HCT116 (cell line): ENCODE measurements at regions not wholly inside any gene's neighbourhood (a gene's known extent, or its start where the extent isn't known, plus 50 kb on each side); places are given as distances from the start of the nearest gene placed in this dataset.

Experiments
- ATAC-seq: fragments of 200-7000 bp; cut with Tn5 transposase; 2 replicates; pipeline ENCODE4 v1.9.1; 2020; ENCODE audit warnings: mild to moderate bottlenecking, moderate library complexity
- BruUV-seq: library from RNA; stranded (reverse); fragments of 400-500 nt; replicated peaks from 2 replicates; lab custom pipeline; 2021; lab: Mats Ljungman, UMichigan
- CTCF ChIA-PET: fragments of 300-600 bp; sonication (Branson Sonifier 250); formaldehyde crosslinking; loops from one replicate; lab custom pipeline; 2021; ENCODE audit warnings: antibody characterized with exemption; lab: Charles Lee
- POLR2A ChIA-PET: fragments of 300-600, 350-600 bp; sonication (Branson Sonifier 250); formaldehyde crosslinking; loops from one replicate; lab custom pipeline; 2021; ENCODE audit warnings: antibody characterized with exemption; lab: Charles Lee
- RAD21 ChIA-PET, 2 experiments: fragments of 300-600 bp; sonication (Branson Sonifier 250); formaldehyde crosslinking; loops; one replicate each; lab custom pipeline; 2023; ENCODE audit warnings: low total read pairs in 2 of 2; ENCODE audit not compliant: uncharacterized antibody in 2 of 2, unreplicated experiment in 2 of 2, low non-redundant PET in 1 of 2; lab: Charles Lee
- DNase-seq: peaks from one replicate; pipeline ENCODE4 v3.0.0-alpha.2; 2010; ENCODE audit warnings: low read depth, low spot score
- H2AFZ ChIP-seq: fragments of 200-600 bp; shearing (Covaris generic), sonication (generic); 2 replicates; pipeline ENCODE4 v1.6.1; 2017; ENCODE audit warnings: low read depth, mixed run types, mixed read lengths, antibody characterized with exemption, low read length; ENCODE audit not compliant: poor library complexity, severe bottlenecking
- H3K27ac ChIP-seq: 2 replicates; pipeline ENCODE4 v1.5.1; 2012; ENCODE audit warnings: low read depth, low read length
- H3K27me3 ChIP-seq: fragments of 200-600 bp; sonication (generic); 2 replicates; pipeline ENCODE4 v1.6.1; 2016; ENCODE audit warnings: mixed run types, low read length, mixed read lengths; ENCODE audit not compliant: insufficient read depth
- H3K36me3 ChIP-seq, 2 experiments: fragments of 200-500 bp in 1 of 2; fragments of 200-600 bp in 1 of 2; sonication (Bioruptor generic) in 1 of 2; sonication (generic) in 1 of 2; 2 replicates each; pipeline versions ENCODE4 v1.5.1 to v1.6.1; 2014 to 2016; ENCODE audit warnings: low read length in 2 of 2, inconsistent platforms in 1 of 2, mixed read lengths in 1 of 2, mixed run types in 1 of 2; ENCODE audit not compliant: insufficient read depth in 2 of 2, control insufficient read depth in 1 of 2
- H3K4me1 ChIP-seq, 2 experiments: fragments of 200-600 bp in 1 of 2; sonication (generic) in 1 of 2; 2 replicates each; pipeline versions ENCODE4 v1.5.1 to v1.6.1; 2012 to 2017; ENCODE audit warnings: low read length in 2 of 2, inconsistent platforms in 1 of 2, mild to moderate bottlenecking in 1 of 2, mixed read lengths in 1 of 2, mixed run types in 1 of 2, moderate library complexity in 1 of 2; ENCODE audit not compliant: insufficient read depth in 2 of 2, control insufficient read depth in 1 of 2
- H3K4me2 ChIP-seq: fragments of 200-600 bp; sonication (generic); 2 replicates; pipeline ENCODE4 v1.6.1; 2017; ENCODE audit warnings: mixed run types, low read length, mixed read lengths
- H3K4me3 ChIP-seq, 2 experiments: fragments of 200-600 bp in 1 of 2; sonication (generic) in 1 of 2; replicated peaks in 1 of 2; 2 replicates each; pipeline ENCODE4 v1.5.1; 2011 to 2016; ENCODE audit warnings: low read length in 2 of 2, control low read depth in 1 of 2, low read depth in 1 of 2, mild to moderate bottlenecking in 1 of 2, mixed read lengths in 1 of 2, mixed run types in 1 of 2
- H3K79me2 ChIP-seq: fragments of 200-600 bp; sonication (generic); 2 replicates; pipeline ENCODE4 v1.6.1; 2017; ENCODE audit warnings: mild to moderate bottlenecking, mixed run types, low read length, moderate library complexity, mixed read lengths; ENCODE audit not compliant: insufficient read depth
- H3K9ac ChIP-seq: fragments of 200-600 bp; sonication (generic); 2 replicates; pipeline ENCODE4 v1.6.1; 2016; ENCODE audit warnings: low read length, mixed read lengths
- H3K9me2 ChIP-seq: fragments of 200-600 bp; sonication (generic), shearing (Covaris generic); 2 replicates; pipeline ENCODE4 v1.6.1; 2017; ENCODE audit warnings: mixed run types, mild to moderate bottlenecking, moderate library complexity; ENCODE audit not compliant: insufficient read depth
- H3K9me3 ChIP-seq, 2 experiments: fragments of 200-500 bp in 1 of 2; fragments of 200-600 bp in 1 of 2; sonication (Bioruptor generic) in 1 of 2; sonication (generic) in 1 of 2; 2 replicates each; pipeline ENCODE4 v1.6.1; 2014 to 2017; ENCODE audit warnings: low read length in 2 of 2, mixed read lengths in 2 of 2, inconsistent platforms in 1 of 2, low read depth in 1 of 2, mild to moderate bottlenecking in 1 of 2, mixed run types in 1 of 2, moderate library complexity in 1 of 2; ENCODE audit not compliant: control insufficient read depth in 1 of 2, insufficient read depth in 1 of 2
- H4K20me1 ChIP-seq: fragments of 200-600 bp; sonication (generic), shearing (Covaris generic); 2 replicates; pipeline ENCODE4 v1.6.1; 2017; ENCODE audit warnings: mixed run types, mild to moderate bottlenecking, moderate library complexity; ENCODE audit not compliant: insufficient read depth
- CEBPB ChIP-seq: IDR thresholded peaks from 2 replicates; pipeline ENCODE4 v1.6.1; 2012; ENCODE audit warnings: low read depth
- EZH2 ChIP-seq: fragments of 200-600 bp; sonication (generic); IDR thresholded peaks from 2 replicates; pipeline ENCODE4 v1.6.1; 2017; ENCODE audit warnings: antibody characterized with exemption, mixed run types
- EZH2phosphoT487 ChIP-seq: fragments of 200-600 bp; IDR thresholded peaks from 2 replicates; pipeline ENCODE4 v1.6.1; 2018; ENCODE audit warnings: antibody characterized with exemption, borderline replicate concordance
- FOSL1 ChIP-seq: IDR thresholded peaks from 2 replicates; pipeline ENCODE4 v1.6.1; 2012; ENCODE audit warnings: low read depth
- POLR2AphosphoS5 ChIP-seq: IDR thresholded peaks from 2 replicates; pipeline ENCODE4 v1.6.1; 2011; ENCODE audit warnings: mild to moderate bottlenecking, low read depth, low read length, moderate library complexity
- RAD21 ChIP-seq: IDR thresholded peaks from 2 replicates; pipeline ENCODE4 v1.6.1; 2012; ENCODE audit warnings: low read depth, mild to moderate bottlenecking
- SP1 ChIP-seq: IDR thresholded peaks from 2 replicates; pipeline ENCODE4 v1.6.1; 2012; ENCODE audit warnings: low read depth
- SRF ChIP-seq: IDR thresholded peaks from 2 replicates; pipeline ENCODE4 v1.6.1; 2012; ENCODE audit warnings: low read depth
- TCF7L2 ChIP-seq: IDR thresholded peaks from 2 replicates; pipeline ENCODE4 v1.7.0; 2011; ENCODE audit warnings: borderline replicate concordance, inconsistent platforms; ENCODE audit not compliant: insufficient read depth, insufficient read length; ENCODE audit errors: extremely low read depth
- ZFX ChIP-seq: fragments of 450-650 bp; IDR thresholded peaks from 2 replicates; pipeline ENCODE4 v1.6.1; 2017
- intact Hi-C: fragments of 100-400 bp; cut with micrococcal nuclease; formaldehyde crosslinking; loops from 2 replicates; pipeline ENCODE4 v1.10.0; 2022
- TF ChIP-seq, protein P1 (sequence below), 3 experiments: fragments of 200-600 bp in 1 of 3; sonication (generic) in 1 of 3; IDR thresholded peaks in 2 of 3; conservative IDR thresholded peaks in 1 of 3; 2 replicates each; pipeline ENCODE4 v1.5.1; 2012 to 2017; ENCODE audit warnings: low read depth in 2 of 3, low read length in 2 of 3, antibody characterized with exemption in 1 of 3, borderline replicate concordance in 1 of 3, control low read depth in 1 of 3, mild to moderate bottlenecking in 1 of 3, mixed read lengths in 1 of 3, mixed run types in 1 of 3, moderate library complexity in 1 of 3; ENCODE audit not compliant: insufficient read depth in 1 of 3
- TF ChIP-seq, protein P2 (sequence below): IDR thresholded peaks from 2 replicates; pipeline ENCODE4 v1.6.1; 2011; ENCODE audit warnings: mild to moderate bottlenecking, low read length, moderate library complexity; ENCODE audit not compliant: insufficient replicate concordance; ENCODE audit errors: extremely low read depth
- TF ChIP-seq, protein P3 (sequence below): IDR thresholded peaks from 2 replicates; pipeline ENCODE4 v1.6.1; 2012
- TF ChIP-seq, protein P4 (sequence below): IDR thresholded peaks from 2 replicates; pipeline ENCODE4 v1.6.1; 2012

DNA sequence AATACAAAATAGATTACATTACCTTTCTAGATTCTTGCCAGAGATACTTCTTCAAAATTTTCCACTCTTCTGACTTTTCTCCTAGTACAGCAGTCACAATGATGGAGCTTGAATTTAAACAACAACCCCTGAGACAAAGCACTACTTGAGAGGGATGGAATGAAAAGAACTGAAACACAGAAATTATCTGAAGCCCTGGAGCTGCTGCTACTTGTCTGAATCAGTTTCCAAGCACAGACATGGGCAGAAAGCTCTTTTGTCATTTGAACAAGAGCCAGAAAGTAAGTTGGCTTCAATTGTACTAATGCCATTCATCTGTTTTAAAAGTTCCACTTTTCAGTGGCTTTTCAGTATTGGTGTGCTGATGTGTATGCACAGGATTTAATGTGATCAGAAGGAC lies 718.5 kb upstream of the ARPP21 start (continued):
- TF ChIP-seq, protein P1, sequence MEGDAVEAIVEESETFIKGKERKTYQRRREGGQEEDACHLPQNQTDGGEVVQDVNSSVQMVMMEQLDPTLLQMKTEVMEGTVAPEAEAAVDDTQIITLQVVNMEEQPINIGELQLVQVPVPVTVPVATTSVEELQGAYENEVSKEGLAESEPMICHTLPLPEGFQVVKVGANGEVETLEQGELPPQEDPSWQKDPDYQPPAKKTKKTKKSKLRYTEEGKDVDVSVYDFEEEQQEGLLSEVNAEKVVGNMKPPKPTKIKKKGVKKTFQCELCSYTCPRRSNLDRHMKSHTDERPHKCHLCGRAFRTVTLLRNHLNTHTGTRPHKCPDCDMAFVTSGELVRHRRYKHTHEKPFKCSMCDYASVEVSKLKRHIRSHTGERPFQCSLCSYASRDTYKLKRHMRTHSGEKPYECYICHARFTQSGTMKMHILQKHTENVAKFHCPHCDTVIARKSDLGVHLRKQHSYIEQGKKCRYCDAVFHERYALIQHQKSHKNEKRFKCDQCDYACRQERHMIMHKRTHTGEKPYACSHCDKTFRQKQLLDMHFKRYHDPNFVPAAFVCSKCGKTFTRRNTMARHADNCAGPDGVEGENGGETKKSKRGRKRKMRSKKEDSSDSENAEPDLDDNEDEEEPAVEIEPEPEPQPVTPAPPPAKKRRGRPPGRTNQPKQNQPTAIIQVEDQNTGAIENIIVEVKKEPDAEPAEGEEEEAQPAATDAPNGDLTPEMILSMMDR (IDR thresholded peaks at IDR 0.05 in 2 of 3, conservative IDR thresholded peaks at IDR 0.05 in 1 of 3; ENCODE audit: borderline replicate concordance in 1 of 3, insufficient read depth in 1 of 3, low read depth in 2 of 3, low read length in 2 of 3), result no peak
- TF ChIP-seq ZFX, result no peak

DNA sequence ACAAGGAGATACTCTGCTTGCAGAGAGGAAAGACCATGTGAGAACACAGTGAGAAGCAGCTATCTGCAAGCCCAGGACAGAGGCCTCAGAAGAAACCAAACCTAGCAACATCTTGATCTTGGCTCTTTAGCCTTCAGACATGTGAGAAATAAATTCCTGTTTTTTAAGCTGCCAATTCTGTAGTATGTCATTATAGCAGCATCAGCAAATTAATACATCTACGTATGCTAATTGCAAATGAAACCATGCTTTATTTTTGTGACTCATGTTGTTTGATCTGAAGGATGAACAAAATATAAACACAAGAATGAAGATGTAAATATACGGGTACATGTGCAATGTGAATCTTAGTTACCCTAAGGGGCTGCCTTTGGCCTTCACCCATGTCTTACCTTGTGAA lies 714.4 kb upstream of the ARPP21 start:
- Histone ChIP-seq H3K36me3 (no peaks in the 10 kb centered on the region; a peak in 1 of 4 replicates), H3K27me3 (no peaks in the 10 kb centered on the region), H3K9me3 (peaks cover 0 to 13% of the 10 kb centered on the region in 2 experiments; a peak in 2 of 4 replicates), H3K4me3 (no peak overlapping the region), H3K9ac (no peak overlapping the region), H3K4me2 (no peak overlapping the region), H3K27ac (no peak overlapping the region), H3K9me2 (no peaks in the 10 kb centered on the region), H4K20me1 (no peaks in the 10 kb centered on the region), H3K79me2 (no peaks in the 10 kb centered on the region), H3K4me1 (no peaks in the 10 kb centered on the region), H2AFZ (no peak overlapping the region)
- ATAC-seq (no peak), DNase-seq (no peak)
- intact Hi-C loops, result no loop called here
- ChIA-PET POLR2A (no interaction called here), RAD21 (no interaction called here), CTCF (no interaction called here)
- no TSS peak for BruUV-seq
- no peak for TF ChIP-seq ZFX
- TF ChIP-seq CEBPB, result no peak
- TF ChIP-seq SP1, result no peak
- TF ChIP-seq TCF7L2, result no peak
- TF ChIP-seq, protein P2, sequence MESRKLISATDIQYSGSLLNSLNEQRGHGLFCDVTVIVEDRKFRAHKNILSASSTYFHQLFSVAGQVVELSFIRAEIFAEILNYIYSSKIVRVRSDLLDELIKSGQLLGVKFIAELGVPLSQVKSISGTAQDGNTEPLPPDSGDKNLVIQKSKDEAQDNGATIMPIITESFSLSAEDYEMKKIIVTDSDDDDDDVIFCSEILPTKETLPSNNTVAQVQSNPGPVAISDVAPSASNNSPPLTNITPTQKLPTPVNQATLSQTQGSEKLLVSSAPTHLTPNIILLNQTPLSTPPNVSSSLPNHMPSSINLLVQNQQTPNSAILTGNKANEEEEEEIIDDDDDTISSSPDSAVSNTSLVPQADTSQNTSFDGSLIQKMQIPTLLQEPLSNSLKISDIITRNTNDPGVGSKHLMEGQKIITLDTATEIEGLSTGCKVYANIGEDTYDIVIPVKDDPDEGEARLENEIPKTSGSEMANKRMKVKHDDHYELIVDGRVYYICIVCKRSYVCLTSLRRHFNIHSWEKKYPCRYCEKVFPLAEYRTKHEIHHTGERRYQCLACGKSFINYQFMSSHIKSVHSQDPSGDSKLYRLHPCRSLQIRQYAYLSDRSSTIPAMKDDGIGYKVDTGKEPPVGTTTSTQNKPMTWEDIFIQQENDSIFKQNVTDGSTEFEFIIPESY, result no peak
- TF ChIP-seq EZH2phosphoT487, result no peak
- TF ChIP-seq RAD21, result no peak
- TF ChIP-seq, protein P3, sequence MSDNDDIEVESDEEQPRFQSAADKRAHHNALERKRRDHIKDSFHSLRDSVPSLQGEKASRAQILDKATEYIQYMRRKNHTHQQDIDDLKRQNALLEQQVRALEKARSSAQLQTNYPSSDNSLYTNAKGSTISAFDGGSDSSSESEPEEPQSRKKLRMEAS, result no peak
- TF ChIP-seq POLR2AphosphoS5, result no peak
- TF ChIP-seq SRF, result no peak
- TF ChIP-seq, protein P1 (IDR thresholded peaks at IDR 0.05 in 2 of 3, conservative IDR thresholded peaks at IDR 0.05 in 1 of 3; ENCODE audit: borderline replicate concordance in 1 of 3, insufficient read depth in 1 of 3, low read depth in 2 of 3, low read length in 2 of 3), result no peak
- TF ChIP-seq, protein P4, sequence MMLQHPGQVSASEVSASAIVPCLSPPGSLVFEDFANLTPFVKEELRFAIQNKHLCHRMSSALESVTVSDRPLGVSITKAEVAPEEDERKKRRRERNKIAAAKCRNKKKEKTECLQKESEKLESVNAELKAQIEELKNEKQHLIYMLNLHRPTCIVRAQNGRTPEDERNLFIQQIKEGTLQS, result no peak
- TF ChIP-seq EZH2, result no peak
- no peak for TF ChIP-seq FOSL1
